Panc1 (cell line): ENCODE measurements at regions not wholly inside any gene's neighbourhood (a gene's known extent, or its start where the extent isn't known, plus 50 kb on each side); places are given as distances from the start of the nearest gene placed in this dataset.
"Not testable (repeated sequence)": the region's sequence is repeated elsewhere in the genome, so short reads cannot be mapped to it uniquely, and the experiment has no call there.

Experiments used
- ATAC-seq: fragments of 200-7000 bp; cut with Tn5 transposase; 2 replicates; pipeline ENCODE4 v1.9.1; 2020; ENCODE audit warnings: mild to moderate bottlenecking, moderate library complexity
- BruUV-seq: library from RNA; stranded (reverse); fragments of 400-500 nt; replicated peaks from 2 replicates; lab custom pipeline; 2021; lab: Mats Ljungman, UMichigan
- CTCF ChIA-PET: fragments of 300-600 bp; sonication (Branson Sonifier 250); formaldehyde crosslinking; loops from one replicate; lab custom pipeline; 2022; ENCODE audit warnings: antibody characterized with exemption; lab: Charles Lee
- POLR2A ChIA-PET: fragments of 300-600 bp; sonication (Branson Sonifier 250); formaldehyde crosslinking; loops from one replicate; lab custom pipeline; 2022; ENCODE audit warnings: antibody characterized with exemption; lab: Charles Lee
- DNase-seq: peaks from one replicate; pipeline ENCODE4 v3.0.0-alpha.2; 2010; ENCODE audit warnings: low read depth, low spot score
- H3K27ac ChIP-seq: 2 replicates; pipeline ENCODE4 v1.5.1; 2011; ENCODE audit warnings: mild to moderate bottlenecking, low read length, inconsistent platforms
- H3K27me3 ChIP-seq: fragments of 200-500 bp; sonication (Bioruptor generic); 2 replicates; pipeline ENCODE4 v1.6.0; 2014; ENCODE audit warnings: low read length, inconsistent platforms; ENCODE audit not compliant: control insufficient read depth, insufficient read depth
- H3K36me3 ChIP-seq: fragments of 200-500 bp; sonication (Bioruptor generic); 2 replicates; pipeline ENCODE4 v1.5.1; 2014; ENCODE audit warnings: inconsistent platforms, mild to moderate bottlenecking, low read length, moderate library complexity; ENCODE audit not compliant: control insufficient read depth, insufficient read depth
- H3K4me1 ChIP-seq: 2 replicates; pipeline ENCODE4 v1.5.1; 2011; ENCODE audit warnings: inconsistent platforms, mild to moderate bottlenecking, low read length, moderate library complexity; ENCODE audit not compliant: control insufficient read depth, insufficient read depth
- H3K4me3 ChIP-seq, 2 experiments: 2 replicates each; pipeline ENCODE4 v1.5.1; 2011 to 2012; ENCODE audit warnings: low read depth in 2 of 2, low read length in 2 of 2, mild to moderate bottlenecking in 2 of 2, inconsistent platforms in 1 of 2, moderate library complexity in 1 of 2
- H3K9me3 ChIP-seq: fragments of 200-500 bp; sonication (Bioruptor generic); 2 replicates; pipeline ENCODE4 v1.5.1; 2014; ENCODE audit warnings: low read depth, mild to moderate bottlenecking, inconsistent platforms, low read length, moderate library complexity; ENCODE audit not compliant: control insufficient read depth, insufficient read depth
- POLR2AphosphoS5 ChIP-seq: IDR thresholded peaks from 2 replicates; pipeline ENCODE4 v1.6.1; 2012; ENCODE audit warnings: mild to moderate bottlenecking, low read depth, low read length, moderate library complexity
- SIN3A ChIP-seq: IDR thresholded peaks from 2 replicates; pipeline ENCODE4 v1.6.1; 2012; ENCODE audit warnings: low read depth, mild to moderate bottlenecking, low read length, moderate library complexity, borderline replicate concordance; ENCODE audit not compliant: insufficient read depth
- TCF7L2 ChIP-seq: IDR thresholded peaks from 2 replicates; pipeline ENCODE4 v1.6.1; 2011; ENCODE audit warnings: mild to moderate bottlenecking, low read depth, low read length, inconsistent platforms
- in situ Hi-C: cut with HindIII; loops from 2 replicates; pipeline ENCODE4 v1.10.0; 2016; ENCODE audit warnings: low sequenced_read_pairs, low pct_unique_long_range_greater_than_20kb
- intact Hi-C: fragments of 100-400 bp; cut with micrococcal nuclease; formaldehyde crosslinking; loops from one replicate; pipeline ENCODE4 v1.10.0; 2022; ENCODE audit not compliant: unreplicated experiment
- TF ChIP-seq, protein P1 (sequence below): fragments of 450-650 bp; IDR thresholded peaks from 2 replicates; pipeline ENCODE4 v1.5.1; 2017; ENCODE audit warnings: mild to moderate bottlenecking
- TF ChIP-seq, protein P2 (sequence below), 2 experiments: IDR thresholded peaks; 2 replicates each; pipeline ENCODE4 v1.6.1; 2011 to 2012; ENCODE audit warnings: low read depth in 2 of 2, control low read depth in 1 of 2, low read length in 1 of 2, mild to moderate bottlenecking in 1 of 2, moderate library complexity in 1 of 2; ENCODE audit not compliant: insufficient read depth in 1 of 2

DNA sequence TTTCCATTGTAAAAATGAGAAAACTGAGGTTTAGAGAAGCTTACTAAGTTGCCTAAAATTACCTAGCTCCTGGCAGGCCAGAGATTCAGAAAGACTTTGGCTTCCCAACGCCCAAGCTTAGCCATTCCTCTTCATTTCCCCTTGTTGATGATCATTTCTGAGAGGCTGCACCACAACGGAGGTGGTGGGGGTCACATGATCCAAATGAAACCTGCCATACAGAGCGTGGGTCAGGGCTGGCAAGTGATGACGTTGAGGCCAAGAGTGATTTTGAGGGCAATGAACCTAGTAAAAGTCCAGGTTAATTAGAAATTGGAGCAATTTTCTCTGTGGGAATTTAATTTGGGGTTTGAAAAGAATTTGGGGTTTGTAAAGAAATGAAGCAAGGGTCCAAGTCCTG is 109.9 kb downstream of the TMEM182 start:
- no peaks in the 10 kb centered on the region for H3K9me3 ChIP-seq
- in situ Hi-C loops (no loop called here), intact Hi-C loops (no loop called here)
- H3K27me3 ChIP-seq, result no peaks in the 10 kb centered on the region
- no peak overlapping the region for H3K4me3 ChIP-seq
- ChIA-PET POLR2A (no interaction called here), CTCF (interaction anchor here (0.5 kb wide), 1 partner anchor 429 kb away, joined by 3 read pairs; no protein-coding TSS in a partner anchor)
- TF ChIP-seq POLR2AphosphoS5 (no peak), SIN3A (no peak), TCF7L2 (no peak)
- TF ChIP-seq, protein P1, sequence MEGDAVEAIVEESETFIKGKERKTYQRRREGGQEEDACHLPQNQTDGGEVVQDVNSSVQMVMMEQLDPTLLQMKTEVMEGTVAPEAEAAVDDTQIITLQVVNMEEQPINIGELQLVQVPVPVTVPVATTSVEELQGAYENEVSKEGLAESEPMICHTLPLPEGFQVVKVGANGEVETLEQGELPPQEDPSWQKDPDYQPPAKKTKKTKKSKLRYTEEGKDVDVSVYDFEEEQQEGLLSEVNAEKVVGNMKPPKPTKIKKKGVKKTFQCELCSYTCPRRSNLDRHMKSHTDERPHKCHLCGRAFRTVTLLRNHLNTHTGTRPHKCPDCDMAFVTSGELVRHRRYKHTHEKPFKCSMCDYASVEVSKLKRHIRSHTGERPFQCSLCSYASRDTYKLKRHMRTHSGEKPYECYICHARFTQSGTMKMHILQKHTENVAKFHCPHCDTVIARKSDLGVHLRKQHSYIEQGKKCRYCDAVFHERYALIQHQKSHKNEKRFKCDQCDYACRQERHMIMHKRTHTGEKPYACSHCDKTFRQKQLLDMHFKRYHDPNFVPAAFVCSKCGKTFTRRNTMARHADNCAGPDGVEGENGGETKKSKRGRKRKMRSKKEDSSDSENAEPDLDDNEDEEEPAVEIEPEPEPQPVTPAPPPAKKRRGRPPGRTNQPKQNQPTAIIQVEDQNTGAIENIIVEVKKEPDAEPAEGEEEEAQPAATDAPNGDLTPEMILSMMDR, result no peak
- TF ChIP-seq, protein P2, sequence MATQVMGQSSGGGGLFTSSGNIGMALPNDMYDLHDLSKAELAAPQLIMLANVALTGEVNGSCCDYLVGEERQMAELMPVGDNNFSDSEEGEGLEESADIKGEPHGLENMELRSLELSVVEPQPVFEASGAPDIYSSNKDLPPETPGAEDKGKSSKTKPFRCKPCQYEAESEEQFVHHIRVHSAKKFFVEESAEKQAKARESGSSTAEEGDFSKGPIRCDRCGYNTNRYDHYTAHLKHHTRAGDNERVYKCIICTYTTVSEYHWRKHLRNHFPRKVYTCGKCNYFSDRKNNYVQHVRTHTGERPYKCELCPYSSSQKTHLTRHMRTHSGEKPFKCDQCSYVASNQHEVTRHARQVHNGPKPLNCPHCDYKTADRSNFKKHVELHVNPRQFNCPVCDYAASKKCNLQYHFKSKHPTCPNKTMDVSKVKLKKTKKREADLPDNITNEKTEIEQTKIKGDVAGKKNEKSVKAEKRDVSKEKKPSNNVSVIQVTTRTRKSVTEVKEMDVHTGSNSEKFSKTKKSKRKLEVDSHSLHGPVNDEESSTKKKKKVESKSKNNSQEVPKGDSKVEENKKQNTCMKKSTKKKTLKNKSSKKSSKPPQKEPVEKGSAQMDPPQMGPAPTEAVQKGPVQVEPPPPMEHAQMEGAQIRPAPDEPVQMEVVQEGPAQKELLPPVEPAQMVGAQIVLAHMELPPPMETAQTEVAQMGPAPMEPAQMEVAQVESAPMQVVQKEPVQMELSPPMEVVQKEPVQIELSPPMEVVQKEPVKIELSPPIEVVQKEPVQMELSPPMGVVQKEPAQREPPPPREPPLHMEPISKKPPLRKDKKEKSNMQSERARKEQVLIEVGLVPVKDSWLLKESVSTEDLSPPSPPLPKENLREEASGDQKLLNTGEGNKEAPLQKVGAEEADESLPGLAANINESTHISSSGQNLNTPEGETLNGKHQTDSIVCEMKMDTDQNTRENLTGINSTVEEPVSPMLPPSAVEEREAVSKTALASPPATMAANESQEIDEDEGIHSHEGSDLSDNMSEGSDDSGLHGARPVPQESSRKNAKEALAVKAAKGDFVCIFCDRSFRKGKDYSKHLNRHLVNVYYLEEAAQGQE (IDR thresholded peaks at IDR 0.05; ENCODE audit: insufficient read depth in 1 of 2, low read depth in 2 of 2, low read length in 1 of 2), result no peak
- DNase-seq, result no peak
- no peaks in the 10 kb centered on the region for H3K36me3 ChIP-seq
- H3K27ac ChIP-seq, result no peak overlapping the region
- ATAC-seq, result no peak
- no peaks in the 10 kb centered on the region for H3K4me1 ChIP-seq
- BruUV-seq, result no TSS peak

GRCh38 chr2:102872388-102872787 is 110.6 kb downstream of the TMEM182 start:
- H3K27me3 ChIP-seq, result no peaks in the 10 kb centered on the region
- no peak for DNase-seq
- no TSS peak for BruUV-seq
- intact Hi-C loops (no loop called here), in situ Hi-C loops (no loop called here)
- ChIA-PET POLR2A (no interaction called here), CTCF (interaction anchor here (0.5 kb wide), 1 partner anchor 429 kb away, joined by 3 read pairs; no protein-coding TSS in a partner anchor)
- no peaks in the 10 kb centered on the region for H3K9me3 ChIP-seq
- no peaks in the 10 kb centered on the region for H3K36me3 ChIP-seq
- no peak overlapping the region for H3K4me3 ChIP-seq
- H3K4me1 ChIP-seq, result no peaks in the 10 kb centered on the region
- no peak for ATAC-seq
- no peak overlapping the region for H3K27ac ChIP-seq
- TF ChIP-seq SIN3A, result no peak
- TF ChIP-seq, protein P1, result peak; percentile 39; the same call in 1 of the 2 replicates

DNA sequence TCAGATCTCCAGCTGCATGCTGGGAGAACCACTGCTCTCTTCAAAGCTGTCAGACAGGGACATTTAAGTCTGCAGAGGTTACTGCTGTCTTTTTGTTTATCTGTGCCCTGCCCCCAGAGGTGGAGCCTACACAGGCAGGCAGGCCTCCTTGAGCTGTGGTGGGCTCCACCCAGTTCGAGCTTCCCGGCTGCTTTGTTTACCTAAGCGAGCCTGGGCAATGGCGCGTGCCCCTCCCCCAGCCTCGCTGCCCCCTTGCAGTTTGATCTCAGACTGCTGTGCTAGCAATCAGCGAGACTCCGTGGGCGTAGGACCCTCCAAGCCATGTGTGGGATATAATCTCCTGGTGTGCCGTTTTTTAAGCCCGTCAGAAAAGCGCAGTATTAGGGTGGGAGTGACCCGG is 117.7 kb downstream of the TMEM182 start:
- POLR2A ChIA-PET, intact Hi-C loops, H3K27ac ChIP-seq, H3K4me1 ChIP-seq, in situ Hi-C loops, H3K4me3 ChIP-seq, H3K9me3 ChIP-seq, H3K27me3 ChIP-seq, ATAC-seq, DNase-seq, CTCF ChIA-PET, BruUV-seq, H3K36me3 ChIP-seq: not testable (repeated sequence)
